SK-N-SH treated with all-trans-retinoic acid at 6 μM for 48 hours (cell line): ENCODE measurements at regions not wholly inside any gene's neighbourhood (a gene's known extent, or its start where the extent isn't known, plus 50 kb on each side); places are given as distances from the start of the nearest gene placed in this dataset.
A peak's percentile ranks its signal among the peaks of the same experiment; 100 is the strongest.

ENCODE experiments used
- ATAC-seq: fragments of 200-7000 bp; cut with Tn5 transposase; 3 replicates; pipeline ENCODE4 v1.9.1; 2020; ENCODE audit warnings: mild to moderate bottlenecking, moderate library complexity
- ARNTL ChIP-seq: fragments of 450-650 bp; formaldehyde crosslinking; IDR thresholded peaks from 2 replicates; pipeline ENCODE4 v1.5.0; 2020; ENCODE audit warnings: low read depth, mild to moderate bottlenecking, moderate library complexity, borderline replicate concordance
- BACH2 ChIP-seq: fragments of 250-450 bp; sonication (Bioruptor Pico); IDR thresholded peaks from 2 replicates; pipeline ENCODE4 v1.9.0; 2021; ENCODE audit warnings: mild to moderate bottlenecking, borderline replicate concordance
- CREB5 ChIP-seq: fragments of 250-450 bp; sonication (Bioruptor Pico); IDR thresholded peaks from 2 replicates; pipeline ENCODE4 v1.5.1; 2020; ENCODE audit warnings: low read depth, mild to moderate bottlenecking, moderate library complexity
- CSDC2 ChIP-seq: fragments of 250-450 bp; sonication (Bioruptor Pico); IDR thresholded peaks from 2 replicates; pipeline ENCODE4 v1.5.0; 2020; ENCODE audit warnings: mild to moderate bottlenecking, moderate library complexity
- CSRNP3 ChIP-seq: fragments of 250-450 bp; sonication (Bioruptor Pico); IDR thresholded peaks from 2 replicates; pipeline ENCODE4 v1.5.1; 2021; ENCODE audit warnings: mild to moderate bottlenecking, moderate library complexity
- ESRRG ChIP-seq: fragments of 250-450 bp; sonication (Bioruptor Pico); IDR thresholded peaks from 2 replicates; pipeline ENCODE4 v1.6.1; 2021; ENCODE audit warnings: mild to moderate bottlenecking
- ISL1 ChIP-seq: fragments of 250-450 bp; sonication (Bioruptor Pico); IDR thresholded peaks from 2 replicates; pipeline ENCODE4 v2.1.2; 2022; ENCODE audit warnings: mild to moderate bottlenecking, moderate library complexity
- OSR1 ChIP-seq: fragments of 250-450 bp; sonication (Bioruptor Pico); IDR thresholded peaks from 2 replicates; pipeline ENCODE4 v1.8.0; 2022; ENCODE audit warnings: moderate library complexity, mild to moderate bottlenecking, inconsistent platforms
- POU6F1 ChIP-seq: fragments of 250-450 bp; sonication (Bioruptor Pico); IDR thresholded peaks from 2 replicates; pipeline ENCODE4 v1.8.0; 2021; ENCODE audit warnings: low read depth, mild to moderate bottlenecking, moderate library complexity, borderline replicate concordance
- PPARA ChIP-seq: fragments of 250-450 bp; sonication (Bioruptor Pico); IDR thresholded peaks from 2 replicates; pipeline ENCODE4 v1.5.0; 2020; ENCODE audit warnings: mild to moderate bottlenecking, borderline replicate concordance
- RARB ChIP-seq: fragments of 250-450 bp; sonication (Bioruptor Pico); IDR thresholded peaks from 2 replicates; pipeline ENCODE4 v1.8.0; 2021; ENCODE audit warnings: mild to moderate bottlenecking, moderate library complexity
- SNAI2 ChIP-seq: fragments of 250-450 bp; sonication (Bioruptor Pico); IDR thresholded peaks from 2 replicates; pipeline ENCODE4 v1.5.0; 2020; ENCODE audit warnings: mild to moderate bottlenecking, moderate library complexity
- TCF4 ChIP-seq: fragments of 250-450 bp; sonication (Bioruptor Pico); IDR thresholded peaks from 2 replicates; pipeline ENCODE4 v1.8.0; 2021; ENCODE audit warnings: mild to moderate bottlenecking, moderate library complexity, borderline replicate concordance
- TOX ChIP-seq: fragments of 250-450 bp; sonication (Bioruptor Pico); IDR thresholded peaks from 2 replicates; pipeline ENCODE4 v1.8.0; 2021; ENCODE audit warnings: mild to moderate bottlenecking, moderate library complexity, borderline replicate concordance
- TSHZ2 ChIP-seq: fragments of 250-450 bp; sonication (Bioruptor Pico); IDR thresholded peaks from 2 replicates; pipeline ENCODE4 v1.5.0; 2020; ENCODE audit warnings: mild to moderate bottlenecking, moderate library complexity
- ZC3H10 ChIP-seq: fragments of 250-450 bp; sonication (Bioruptor Pico); IDR thresholded peaks from 2 replicates; pipeline ENCODE4 v1.5.1; 2021; ENCODE audit warnings: mild to moderate bottlenecking, moderate library complexity
- ZFP3 ChIP-seq: fragments of 250-450 bp; sonication (Bioruptor Pico); IDR thresholded peaks from 2 replicates; pipeline ENCODE4 v1.5.0; 2020; ENCODE audit warnings: mild to moderate bottlenecking, moderate library complexity
- ZFP30 ChIP-seq: fragments of 450-650 bp; formaldehyde crosslinking; IDR thresholded peaks from 2 replicates; pipeline ENCODE4 v1.5.0; 2022; ENCODE audit warnings: mild to moderate bottlenecking, moderate library complexity
- ZNF565 ChIP-seq: fragments of 450-650 bp; formaldehyde crosslinking; conservative IDR thresholded peaks from 2 replicates; pipeline ENCODE4 v1.5.0; 2020; ENCODE audit warnings: low read depth, mild to moderate bottlenecking, moderate library complexity
- ZNF70 ChIP-seq: fragments of 450-650 bp; formaldehyde crosslinking; IDR thresholded peaks from 2 replicates; pipeline ENCODE4 v1.5.0; 2020; ENCODE audit warnings: mild to moderate bottlenecking, moderate library complexity

GRCh38 chr12:87796961-87797516 lies 232.2 kb downstream of the C12orf50 start:
- ATAC-seq, result no peak
- no peak for TF ChIP-seq ZNF70 (CRISPR knock-in tag)
- peak; percentile 63 for TF ChIP-seq ISL1 (CRISPR knock-in tag)
- TF ChIP-seq, all 23 proteins: peak for 1

- peak; percentile 73 for ATAC-seq
- TF ChIP-seq OSR1 (CRISPR knock-in tag) (no peak), CSRNP3 (CRISPR knock-in tag) (no peak), ISL1 (CRISPR knock-in tag) (peak; percentile 42), POU6F1 (no peak), ZFP30 (CRISPR knock-in tag) (no peak), ZNF565 (no peak)
Measured at GRCh38 chr12:87795555-87795954, 233.6 kb downstream of the C12orf50 start.

GRCh38 chr12:87794854-87795253 lies 234.3 kb downstream of the C12orf50 start:
- no peak for ATAC-seq

More at GRCh38 chr12:87794854-87795253, 234.3 kb downstream of the C12orf50 start:
- TF ChIP-seq ZC3H10 (CRISPR knock-in tag) (no peak), ZFP3 (no peak), ZNF70 (CRISPR knock-in tag) (no peak), TOX (CRISPR knock-in tag) (no peak), PPARA (CRISPR knock-in tag) (no peak), TCF4 (CRISPR knock-in tag) (no peak), POU6F1 (no peak), ESRRG (CRISPR knock-in tag) (no peak), BACH2 (CRISPR knock-in tag) (no peak), CSRNP3 (CRISPR knock-in tag) (no peak), CREB5 (CRISPR knock-in tag) (no peak), SNAI2 (CRISPR knock-in tag) (no peak), RARB (CRISPR knock-in tag) (no peak), CSDC2 (CRISPR knock-in tag) (no peak), TSHZ2 (CRISPR knock-in tag) (no peak), OSR1 (CRISPR knock-in tag) (no peak), ISL1 (CRISPR knock-in tag) (no peak), ARNTL (CRISPR knock-in tag) (no peak)
- TF ChIP-seq, all 23 proteins: peak for 0
